ENCODE measurements at regions not wholly inside any gene's neighbourhood (a gene's known extent, or its start where the extent isn't known, plus 50 kb on each side); places are given as distances from the start of the nearest gene placed in this dataset.

DNA sequence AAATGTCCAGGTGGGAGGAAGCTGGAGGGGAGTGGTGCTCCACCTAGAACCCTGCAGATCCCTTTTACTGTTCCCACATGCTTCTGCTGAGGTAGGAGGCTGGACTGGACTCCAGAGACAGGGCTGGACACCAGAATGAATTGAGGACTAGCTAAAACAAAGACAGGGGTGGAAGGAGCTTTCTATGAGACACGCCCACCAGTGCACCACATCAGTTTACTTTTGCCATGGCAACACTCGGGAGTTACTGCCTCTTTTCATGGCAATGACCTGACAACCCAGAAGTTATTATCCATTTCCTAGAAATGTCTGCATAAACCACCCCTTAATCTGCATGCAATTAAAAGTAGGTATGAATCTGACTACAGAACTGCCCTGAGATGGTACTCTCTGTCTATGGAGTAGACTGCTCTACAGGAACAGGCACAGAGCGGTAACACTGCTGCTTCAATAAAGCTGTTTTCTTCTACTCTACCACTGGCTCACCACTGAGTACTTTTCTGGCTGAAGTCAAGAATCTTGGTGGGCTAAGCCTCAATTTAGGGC is 211.7 kb downstream of the TFAP2C start:
- in situ Hi-C loops (cut with HindIII; ENCODE audit: low pct_unique_long_range_greater_than_20kb, low sequenced_read_pairs), result no loop called here
- TF ChIP-seq JUND (IDR thresholded peaks at IDR 0.05; ENCODE audit: low read depth), result no peak
- no peak for DNase-seq (ENCODE audit: low read depth in 1 of 2, low spot score in 1 of 2)

DNA sequence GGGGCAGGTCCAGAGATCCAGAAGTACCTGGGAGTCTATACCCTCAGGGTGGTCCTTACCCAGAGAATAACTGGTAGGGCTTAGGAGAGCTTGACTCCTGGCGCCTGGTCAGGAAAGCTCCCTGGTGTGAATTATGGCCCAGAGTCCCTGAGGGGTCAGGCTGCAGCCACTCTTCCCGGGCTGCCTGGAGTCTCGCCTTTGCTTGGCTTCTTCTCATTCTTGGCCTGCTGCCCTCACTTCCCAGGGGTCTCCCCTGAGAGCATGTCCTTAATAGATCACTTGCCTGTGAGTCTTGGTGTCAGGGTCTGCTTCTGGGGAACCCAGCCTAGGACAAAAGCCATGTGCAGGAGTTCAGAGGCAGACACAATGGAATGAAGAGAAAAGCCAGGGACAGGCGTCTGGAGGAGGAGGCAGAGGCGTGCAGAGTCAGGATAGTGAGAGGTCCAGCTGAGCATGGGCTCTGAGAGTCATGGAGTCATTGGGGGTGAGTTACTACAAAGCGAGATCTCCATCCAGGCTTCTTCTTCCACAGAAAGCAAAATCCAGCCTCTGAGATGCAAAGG is 212.3 kb downstream of the TFAP2C start:
- TF ChIP-seq JUND (IDR thresholded peaks at IDR 0.05; ENCODE audit: low read depth), result no peak
- DNase-seq (ENCODE audit: low read depth in 1 of 2, low spot score in 1 of 2), result no peak
- in situ Hi-C loops (cut with HindIII; ENCODE audit: low pct_unique_long_range_greater_than_20kb, low sequenced_read_pairs), result no loop called here

DNA sequence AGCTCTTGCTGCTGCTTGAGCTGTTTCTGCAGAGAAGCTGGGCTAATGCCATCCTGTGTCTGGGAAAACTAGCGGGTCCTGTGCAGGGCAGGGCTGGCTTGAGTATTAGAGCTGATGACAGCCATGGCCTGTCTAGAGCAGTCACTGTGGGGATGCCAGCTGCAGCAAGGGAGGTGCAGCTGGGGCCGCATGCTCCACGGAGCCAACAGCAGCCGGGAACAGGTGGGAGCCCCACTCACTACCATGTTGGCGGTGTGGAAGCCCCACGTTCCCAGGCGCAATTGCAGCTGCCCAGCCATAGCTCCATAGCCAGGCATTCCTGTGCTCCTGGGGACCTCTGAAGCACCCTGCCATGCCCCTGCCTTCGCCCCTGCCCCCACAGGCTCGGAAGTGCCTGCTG is 212.9 kb downstream of the TFAP2C start:
- DNase-seq (ENCODE audit: low read depth in 1 of 2, low spot score in 1 of 2), result no peak
- TF ChIP-seq JUND (IDR thresholded peaks at IDR 0.05; ENCODE audit: low read depth), result no peak
- in situ Hi-C loops (cut with HindIII; ENCODE audit: low pct_unique_long_range_greater_than_20kb, low sequenced_read_pairs), result no loop called here

DNA sequence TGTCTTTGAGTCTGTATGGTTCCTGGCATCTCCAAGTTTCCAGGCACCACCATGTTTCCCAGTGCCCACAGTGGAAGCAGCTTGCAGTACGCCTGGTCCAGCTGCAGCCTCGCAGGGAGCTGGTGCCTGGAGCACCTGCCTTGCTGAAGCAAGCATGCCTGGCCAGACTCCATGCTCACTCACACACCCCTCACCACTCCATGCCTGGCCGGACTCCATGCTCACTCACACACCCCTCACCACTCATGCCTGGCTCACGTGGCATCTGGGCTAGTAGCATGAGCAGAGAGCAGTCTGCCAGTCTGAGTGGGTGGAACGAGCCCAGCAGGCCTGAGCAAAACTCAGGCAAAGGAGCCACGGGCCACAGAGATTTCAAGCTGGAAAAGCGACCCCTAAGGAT is 214.3 kb downstream of the TFAP2C start:
- no peak for TF ChIP-seq JUND (IDR thresholded peaks at IDR 0.05; ENCODE audit: low read depth)
- DNase-seq (ENCODE audit: low read depth in 1 of 2, low spot score in 1 of 2), result no peak
- in situ Hi-C loops (cut with HindIII; ENCODE audit: low pct_unique_long_range_greater_than_20kb, low sequenced_read_pairs), result no loop called here

DNA sequence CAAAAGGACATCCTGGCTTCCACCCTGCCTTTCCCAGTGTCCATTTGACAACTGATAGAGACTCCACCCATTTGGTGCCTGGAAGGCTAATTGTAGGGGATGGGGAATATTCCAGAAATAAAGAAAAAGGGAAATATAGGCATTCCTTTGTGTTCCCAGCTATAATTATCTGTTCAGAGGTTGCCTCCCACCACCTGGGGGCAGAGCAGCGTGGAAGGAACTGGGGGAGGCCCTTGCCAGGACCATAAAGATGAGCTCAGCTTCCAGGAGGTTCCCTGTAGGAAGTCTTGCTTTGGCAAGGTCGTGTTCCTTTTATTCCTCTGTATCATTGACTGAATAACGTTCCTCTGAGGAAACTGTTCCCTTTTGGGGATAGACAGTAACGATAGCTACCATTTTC is 214.7 kb downstream of the TFAP2C start:
- in situ Hi-C loops (cut with HindIII; ENCODE audit: low pct_unique_long_range_greater_than_20kb, low sequenced_read_pairs), result no loop called here
- DNase-seq (ENCODE audit: low read depth in 1 of 2, low spot score in 1 of 2), result no peak
- no peak for TF ChIP-seq JUND (IDR thresholded peaks at IDR 0.05; ENCODE audit: low read depth)

DNA sequence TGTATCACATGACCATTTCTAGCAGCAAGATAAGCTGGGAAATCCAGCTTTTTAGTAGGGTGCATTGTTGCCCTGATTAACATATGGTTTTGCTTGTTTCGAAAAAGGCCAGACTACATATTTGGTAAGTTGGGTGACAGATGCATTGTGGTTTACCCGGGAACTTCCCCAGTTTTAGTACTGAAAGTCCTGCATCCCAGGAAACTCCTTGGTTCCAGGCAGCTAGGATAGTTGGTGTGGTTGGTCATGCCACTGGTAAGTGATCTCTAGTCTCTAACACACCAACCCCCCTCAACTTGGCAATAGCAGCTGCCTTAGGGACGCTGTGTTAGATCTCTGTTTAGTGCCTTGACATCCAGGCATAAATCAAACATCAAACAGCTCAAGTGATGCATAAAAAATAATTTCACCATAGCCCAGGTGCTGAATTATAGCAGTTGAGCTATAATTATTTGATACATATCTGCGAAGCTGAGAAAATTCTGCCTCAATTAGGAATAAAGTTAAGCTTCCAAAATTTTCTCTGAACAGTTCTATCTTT is 216.5 kb downstream of the TFAP2C start:
- no peak for DNase-seq (ENCODE audit: low read depth in 1 of 2, low spot score in 1 of 2)
- no peak for TF ChIP-seq JUND (IDR thresholded peaks at IDR 0.05; ENCODE audit: low read depth)
- in situ Hi-C loops (cut with HindIII; ENCODE audit: low pct_unique_long_range_greater_than_20kb, low sequenced_read_pairs), result no loop called here

DNA sequence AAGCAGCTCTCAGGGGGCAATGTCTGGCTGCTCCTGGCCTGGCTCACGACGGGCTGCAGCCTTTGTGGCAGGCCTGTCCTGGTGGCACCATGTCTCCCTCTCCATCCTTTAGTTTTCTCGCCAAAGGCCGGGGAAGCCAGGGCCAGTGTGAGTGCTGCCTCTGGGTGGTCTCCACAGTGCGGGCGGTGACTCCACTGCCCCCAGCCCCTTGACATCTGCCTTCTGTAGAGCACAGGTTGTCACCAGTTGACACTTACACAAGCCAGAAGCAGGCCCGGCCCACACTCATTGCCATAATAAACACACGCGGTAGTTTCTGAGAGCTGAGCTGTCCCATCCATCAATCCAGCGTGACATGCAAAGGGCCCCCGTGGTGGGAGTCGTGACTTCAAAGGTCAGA is 219.5 kb downstream of the TFAP2C start:
- DNase-seq (ENCODE audit: low read depth in 1 of 2, low spot score in 1 of 2), result no peak
- in situ Hi-C loops (cut with HindIII; ENCODE audit: low pct_unique_long_range_greater_than_20kb, low sequenced_read_pairs), result no loop called here
- no peak for TF ChIP-seq JUND (IDR thresholded peaks at IDR 0.05; ENCODE audit: low read depth)

DNA sequence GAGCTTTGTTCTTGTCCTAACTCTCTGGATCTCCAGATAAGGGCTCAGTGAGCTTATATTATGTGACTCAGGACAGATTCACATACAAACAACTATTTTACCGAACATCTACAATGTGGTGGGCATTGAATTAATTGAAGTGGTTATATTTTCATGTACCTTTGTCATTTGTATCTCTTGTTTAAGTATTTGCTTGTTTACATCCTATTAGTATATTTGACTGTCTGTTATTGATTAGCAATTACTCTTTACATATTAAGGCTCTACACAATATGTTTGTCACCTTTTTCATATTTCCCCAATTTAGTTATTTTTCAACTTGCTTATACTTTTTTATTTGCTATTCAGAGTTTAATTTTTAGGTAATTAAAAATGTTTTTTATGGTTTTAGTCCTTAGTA is 222.4 kb downstream of the TFAP2C start:
- DNase-seq (ENCODE audit: low read depth in 1 of 2, low spot score in 1 of 2), result no peak
- TF ChIP-seq JUND (IDR thresholded peaks at IDR 0.05; ENCODE audit: low read depth), result no peak
- in situ Hi-C loops (cut with HindIII; ENCODE audit: low pct_unique_long_range_greater_than_20kb, low sequenced_read_pairs), result no loop called here

DNA sequence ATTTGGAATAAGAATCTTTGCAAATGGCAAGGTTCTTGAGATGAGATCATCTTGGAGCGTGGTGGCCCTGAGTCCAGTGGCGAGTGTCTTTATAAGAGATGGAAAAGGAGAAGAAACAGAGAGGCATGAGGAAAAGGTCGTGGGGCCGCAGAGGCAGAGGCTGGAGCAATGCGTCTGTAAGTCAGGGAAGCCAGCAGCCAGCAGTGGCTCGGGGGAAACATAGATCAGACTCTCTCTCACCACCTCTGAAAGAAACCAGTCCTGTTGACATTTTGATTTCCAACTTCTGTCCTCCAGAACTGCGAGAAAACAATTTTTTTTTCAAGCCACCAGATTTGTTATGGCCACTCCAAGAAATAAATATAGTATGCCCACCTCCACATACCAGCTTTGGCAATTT is 226.6 kb downstream of the TFAP2C start:
- in situ Hi-C loops (cut with HindIII; ENCODE audit: low pct_unique_long_range_greater_than_20kb, low sequenced_read_pairs), result no loop called here
- DNase-seq (ENCODE audit: low read depth in 1 of 2, low spot score in 1 of 2), result no peak
- TF ChIP-seq JUND (IDR thresholded peaks at IDR 0.05; ENCODE audit: low read depth), result no peak

DNA sequence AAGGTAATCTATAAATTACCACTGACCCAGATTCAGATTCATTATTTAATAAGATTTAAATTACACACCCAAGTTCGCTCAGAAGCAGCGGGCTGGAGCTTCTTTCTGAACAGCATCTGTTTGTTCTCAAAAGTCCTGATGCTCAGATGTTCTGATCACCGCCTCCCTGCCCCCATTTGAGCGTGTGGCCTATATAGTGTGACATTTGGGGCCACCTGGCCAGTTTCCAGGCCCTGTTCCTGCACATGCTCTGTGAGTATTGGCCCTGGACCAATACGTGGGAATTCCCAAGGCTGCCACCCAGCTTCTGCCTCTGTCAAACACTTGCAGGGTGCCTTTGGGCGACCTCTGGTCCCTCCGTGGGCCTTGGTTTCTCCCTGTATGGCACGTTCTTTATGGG is 228.8 kb downstream of the TFAP2C start:
- no peak for TF ChIP-seq JUND (IDR thresholded peaks at IDR 0.05; ENCODE audit: low read depth)
- DNase-seq (ENCODE audit: low read depth in 1 of 2, low spot score in 1 of 2), result no peak
- in situ Hi-C loops (cut with HindIII; ENCODE audit: low pct_unique_long_range_greater_than_20kb, low sequenced_read_pairs), result no loop called here

DNA sequence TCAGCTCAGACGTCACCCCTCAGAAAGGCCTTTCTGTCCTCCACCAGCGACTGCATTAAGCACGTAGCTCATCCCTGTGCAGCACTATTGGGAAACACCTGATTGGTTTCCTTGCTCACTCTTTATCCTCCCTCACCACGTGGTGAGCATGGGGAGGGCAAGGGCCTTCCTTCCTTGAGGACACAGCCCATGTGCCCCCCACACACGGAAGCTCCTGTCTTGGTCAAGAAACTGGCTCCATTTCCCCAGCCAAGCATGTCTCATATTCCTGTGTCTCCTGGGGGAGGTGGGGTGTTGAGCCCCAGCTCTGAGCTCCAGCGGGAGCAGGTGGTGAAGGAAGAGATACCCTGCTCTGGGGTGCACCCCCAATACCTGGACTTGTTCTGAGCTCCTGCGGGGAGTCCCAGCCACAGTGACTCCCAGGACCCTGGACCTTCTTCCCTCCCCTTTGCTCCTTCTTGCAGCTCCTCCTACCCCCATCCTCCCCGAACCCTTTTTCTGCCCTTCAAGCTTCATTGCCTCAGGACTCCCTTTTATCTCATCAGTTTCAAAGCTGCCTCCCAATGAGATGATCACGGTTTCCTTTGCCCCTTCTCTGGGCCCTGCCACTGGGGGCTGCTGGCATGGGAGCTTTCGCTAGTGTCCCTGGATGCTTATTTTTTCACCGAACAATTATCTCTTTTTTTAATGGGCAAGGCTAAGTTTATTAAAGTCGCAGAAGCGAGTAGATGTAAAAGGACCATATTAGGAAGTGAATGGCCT is 230.1 kb downstream of the TFAP2C start:
- no peak for DNase-seq (ENCODE audit: low read depth in 1 of 2, low spot score in 1 of 2)
- no peak for TF ChIP-seq JUND (IDR thresholded peaks at IDR 0.05; ENCODE audit: low read depth)
- in situ Hi-C loops (cut with HindIII; ENCODE audit: low pct_unique_long_range_greater_than_20kb, low sequenced_read_pairs), result no loop called here

DNA sequence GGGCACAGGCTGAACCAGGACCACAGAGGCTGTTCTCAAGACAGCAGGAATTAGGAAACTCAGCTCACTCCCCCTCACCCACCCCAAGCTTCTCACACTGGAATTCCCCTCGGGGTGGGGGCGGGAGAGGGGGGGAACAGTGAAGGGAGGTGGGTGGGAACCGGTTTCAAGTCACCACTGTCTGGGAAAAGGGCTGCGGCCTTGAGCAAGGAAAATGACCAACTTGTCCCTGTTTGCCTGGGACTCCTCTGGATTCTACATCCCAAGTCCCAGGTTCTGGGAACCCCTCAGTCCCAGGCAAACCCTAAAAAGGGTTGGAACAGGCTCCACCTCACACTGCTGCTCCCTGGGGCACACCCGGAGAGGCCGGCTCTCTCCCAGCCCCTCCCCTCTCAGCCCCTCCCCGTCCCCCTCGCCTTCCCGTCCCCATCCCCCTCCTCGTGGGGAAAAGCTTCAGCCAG is 230.7 kb downstream of the TFAP2C start:
- in situ Hi-C loops (cut with HindIII; ENCODE audit: low pct_unique_long_range_greater_than_20kb, low sequenced_read_pairs), result no loop called here
- peak in 1 of 2 experiments; percentile 44 for DNase-seq (ENCODE audit: low read depth in 1 of 2, low spot score in 1 of 2)
- TF ChIP-seq JUND (IDR thresholded peaks at IDR 0.05; ENCODE audit: low read depth), result no peak

DNA sequence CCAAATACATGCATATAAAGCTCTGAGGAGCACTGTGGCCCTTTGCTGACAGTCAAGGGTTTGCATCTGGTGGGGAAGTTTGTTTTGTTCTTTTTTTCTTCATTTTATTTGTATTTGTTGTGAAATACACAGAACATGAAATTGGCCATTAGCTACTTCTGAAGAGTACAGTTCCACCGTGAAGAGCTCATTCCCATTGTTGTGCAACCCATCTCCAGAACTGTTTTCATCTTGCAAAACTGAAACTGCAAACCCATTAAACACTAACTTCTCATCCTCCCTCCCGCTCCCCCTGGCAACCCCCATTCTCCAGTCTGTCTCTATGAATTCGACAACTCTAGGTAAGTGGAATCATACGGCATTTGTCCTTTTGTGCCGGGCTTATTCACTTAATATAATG is 231.3 kb downstream of the TFAP2C start:
- no peak for TF ChIP-seq JUND (IDR thresholded peaks at IDR 0.05; ENCODE audit: low read depth)
- DNase-seq (ENCODE audit: low read depth in 1 of 2, low spot score in 1 of 2), result no peak
- in situ Hi-C loops (cut with HindIII; ENCODE audit: low pct_unique_long_range_greater_than_20kb, low sequenced_read_pairs), result no loop called here
